ENCODE measurements at regions not wholly inside any gene's neighbourhood (a gene's known extent, or its start where the extent isn't known, plus 50 kb on each side); places are given as distances from the start of the nearest gene placed in this dataset.

DNA sequence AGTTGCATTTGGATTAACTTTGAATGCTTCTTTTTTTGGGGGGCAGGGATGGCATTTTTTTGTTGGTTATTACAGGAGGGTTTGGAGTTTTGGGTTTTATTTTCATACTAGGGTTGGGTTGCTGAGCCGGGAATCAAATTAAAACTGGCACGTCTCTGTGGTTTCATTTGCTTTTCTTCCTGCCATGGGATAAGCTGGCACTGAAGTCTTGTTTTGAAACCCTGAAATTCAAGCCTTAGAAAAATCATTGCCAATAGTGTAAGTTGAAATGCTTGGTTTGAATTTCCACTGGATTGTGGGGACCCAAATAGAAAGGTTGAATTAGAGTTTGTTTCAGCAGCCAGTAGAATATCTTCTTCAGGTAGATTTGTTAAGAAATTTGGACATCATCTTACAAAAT is 193.1 kb upstream of the DCBLD2 start:
- Mint-ChIP-seq H3K9me3 (ENCODE audit: unreplicated experiment) (no peaks in the 10 kb centered on the region), H3K4me1 (ENCODE audit: insufficient read depth, unreplicated experiment) (no peaks in the 10 kb centered on the region), H3K36me3 (ENCODE audit: insufficient read depth, unreplicated experiment) (no peaks in the 10 kb centered on the region), H3K27me3 (ENCODE audit: insufficient read depth, unreplicated experiment) (no peaks in the 10 kb centered on the region), H3K27ac (ENCODE audit: low read depth, unreplicated experiment) (no peak overlapping the region), H3K4me3 (ENCODE audit: unreplicated experiment) (no peak overlapping the region)
- no peak for DNase-seq (ENCODE audit: unreplicated experiment)
- ChIA-PET CTCF (interaction anchor here (1.6 kb wide), 1 partner anchor 20 kb away, joined by 4 read pairs; no protein-coding TSS in a partner anchor), POLR2A (no interaction called here)
- TF ChIP-seq, protein P1, sequence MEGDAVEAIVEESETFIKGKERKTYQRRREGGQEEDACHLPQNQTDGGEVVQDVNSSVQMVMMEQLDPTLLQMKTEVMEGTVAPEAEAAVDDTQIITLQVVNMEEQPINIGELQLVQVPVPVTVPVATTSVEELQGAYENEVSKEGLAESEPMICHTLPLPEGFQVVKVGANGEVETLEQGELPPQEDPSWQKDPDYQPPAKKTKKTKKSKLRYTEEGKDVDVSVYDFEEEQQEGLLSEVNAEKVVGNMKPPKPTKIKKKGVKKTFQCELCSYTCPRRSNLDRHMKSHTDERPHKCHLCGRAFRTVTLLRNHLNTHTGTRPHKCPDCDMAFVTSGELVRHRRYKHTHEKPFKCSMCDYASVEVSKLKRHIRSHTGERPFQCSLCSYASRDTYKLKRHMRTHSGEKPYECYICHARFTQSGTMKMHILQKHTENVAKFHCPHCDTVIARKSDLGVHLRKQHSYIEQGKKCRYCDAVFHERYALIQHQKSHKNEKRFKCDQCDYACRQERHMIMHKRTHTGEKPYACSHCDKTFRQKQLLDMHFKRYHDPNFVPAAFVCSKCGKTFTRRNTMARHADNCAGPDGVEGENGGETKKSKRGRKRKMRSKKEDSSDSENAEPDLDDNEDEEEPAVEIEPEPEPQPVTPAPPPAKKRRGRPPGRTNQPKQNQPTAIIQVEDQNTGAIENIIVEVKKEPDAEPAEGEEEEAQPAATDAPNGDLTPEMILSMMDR (IDR thresholded peaks at IDR 0.05; ENCODE audit: unreplicated experiment), result no peak
- intact Hi-C loops (cut with micrococcal nuclease), result no loop called here
- no TSS peak for BruUV-seq (replicated peaks)

DNA sequence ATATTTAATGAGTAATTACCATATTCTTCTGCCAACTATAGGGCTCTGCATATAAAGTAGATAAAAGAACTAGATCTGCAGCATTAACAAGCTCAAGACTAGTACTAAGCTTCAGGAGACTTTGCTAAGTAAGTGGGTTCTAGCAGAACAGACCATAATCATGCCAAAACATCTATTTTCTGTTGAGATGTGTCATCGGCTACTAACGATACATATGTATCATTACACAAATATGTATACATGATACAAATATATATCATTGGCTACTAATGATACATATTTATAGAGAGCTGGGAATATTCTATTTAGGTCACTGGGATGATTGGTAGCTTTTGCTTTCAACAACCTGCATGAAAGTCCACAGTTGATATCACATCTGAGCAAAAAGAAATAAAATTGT is 185.8 kb upstream of the DCBLD2 start:
- BruUV-seq (replicated peaks), result no TSS peak
- TF ChIP-seq, protein P1 (IDR thresholded peaks at IDR 0.05; ENCODE audit: unreplicated experiment), result no peak
- intact Hi-C loops (cut with micrococcal nuclease), result no loop called here
- no peak overlapping the region for H3K4me3 Mint-ChIP-seq (ENCODE audit: unreplicated experiment)
- no peaks in the 10 kb centered on the region for H3K36me3 Mint-ChIP-seq (ENCODE audit: insufficient read depth, unreplicated experiment)
- POLR2A ChIA-PET, result no interaction called here
- peaks cover 11% of the 10 kb centered on the region for H3K4me1 Mint-ChIP-seq (ENCODE audit: insufficient read depth, unreplicated experiment)
- no peaks in the 10 kb centered on the region for H3K9me3 Mint-ChIP-seq (ENCODE audit: unreplicated experiment)
- H3K27ac Mint-ChIP-seq (ENCODE audit: low read depth, unreplicated experiment), result no peak overlapping the region
- CTCF ChIA-PET, result interaction anchor here (2.2 kb wide), 1 partner anchor 85 kb away, joined by 8 read pairs; no protein-coding TSS in a partner anchor
- H3K27me3 Mint-ChIP-seq (ENCODE audit: insufficient read depth, unreplicated experiment), result no peaks in the 10 kb centered on the region
- no peak for DNase-seq (ENCODE audit: unreplicated experiment)

DNA sequence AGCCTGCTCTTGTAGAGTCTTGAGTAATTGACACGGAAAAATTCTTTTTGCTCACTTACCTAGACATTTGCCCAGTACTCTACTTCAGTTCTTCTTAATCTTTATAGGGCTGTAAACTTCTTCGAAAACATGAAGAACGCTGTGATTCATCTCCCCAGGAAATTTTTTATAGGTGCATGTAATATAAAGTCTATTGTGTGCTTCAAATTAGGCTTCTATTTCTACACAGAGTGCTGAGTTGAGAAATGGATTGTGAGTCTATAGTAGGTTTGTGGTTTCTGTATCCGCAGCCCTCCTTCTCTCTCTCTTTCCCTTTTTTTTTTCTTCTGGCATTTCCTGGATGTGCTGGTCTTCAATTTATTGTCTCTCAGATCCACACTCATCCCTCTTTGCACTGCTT is 183.3 kb upstream of the DCBLD2 start:
- POLR2A ChIA-PET, result interaction anchor here (0.8 kb wide), 2 partner anchors 13 to 23 kb away, joined by 3 to 4 read pairs; no protein-coding TSS in a partner anchor
- TF ChIP-seq, protein P1 (IDR thresholded peaks at IDR 0.05; ENCODE audit: unreplicated experiment), result no peak
- no peak overlapping the region for H3K27ac Mint-ChIP-seq (ENCODE audit: low read depth, unreplicated experiment)
- no peaks in the 10 kb centered on the region for H3K36me3 Mint-ChIP-seq (ENCODE audit: insufficient read depth, unreplicated experiment)
- H3K27me3 Mint-ChIP-seq (ENCODE audit: insufficient read depth, unreplicated experiment), result no peaks in the 10 kb centered on the region
- intact Hi-C loops (cut with micrococcal nuclease), result no loop called here
- no peak overlapping the region for H3K4me3 Mint-ChIP-seq (ENCODE audit: unreplicated experiment)
- H3K9me3 Mint-ChIP-seq (ENCODE audit: unreplicated experiment), result no peaks in the 10 kb centered on the region
- H3K4me1 Mint-ChIP-seq (ENCODE audit: insufficient read depth, unreplicated experiment), result peaks cover 11% of the 10 kb centered on the region
- BruUV-seq (replicated peaks), result no TSS peak
- DNase-seq (ENCODE audit: unreplicated experiment), result peak; percentile 41
- CTCF ChIA-PET, result interaction anchor here (1.2 kb wide), 1 partner anchor 28 kb away, joined by 3 read pairs; no protein-coding TSS in a partner anchor

DNA sequence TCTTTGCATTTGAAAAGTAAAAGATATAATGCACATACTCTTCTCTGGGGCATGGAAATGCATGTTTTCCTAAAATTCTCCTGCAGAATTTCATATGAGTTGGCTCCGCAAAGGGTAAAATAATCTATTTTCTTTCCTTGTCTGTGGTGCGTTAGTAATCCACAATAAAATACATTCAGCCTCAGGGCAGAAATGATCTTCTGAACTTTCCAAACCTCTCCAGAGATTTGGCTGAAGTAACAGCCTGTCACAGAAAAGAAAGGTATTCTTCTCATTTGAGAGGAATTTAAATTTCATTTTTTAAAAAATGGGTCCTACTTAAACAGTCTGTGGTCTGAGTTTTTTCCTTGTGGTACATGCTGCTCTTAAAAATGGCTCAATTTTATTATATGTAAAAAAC is 182.7 kb upstream of the DCBLD2 start:
- peak; percentile 11 for DNase-seq (ENCODE audit: unreplicated experiment)
- no peak overlapping the region for H3K4me3 Mint-ChIP-seq (ENCODE audit: unreplicated experiment)
- H3K27ac Mint-ChIP-seq (ENCODE audit: low read depth, unreplicated experiment), result no peak overlapping the region
- ChIA-PET CTCF (interaction anchor here (1.2 kb wide), 1 partner anchor 664 kb away, joined by 3 read pairs; no protein-coding TSS in a partner anchor), POLR2A (interaction anchor here (0.6 kb wide), 1 partner anchor 351 kb away, joined by 3 read pairs; no protein-coding TSS in a partner anchor)
- no peaks in the 10 kb centered on the region for H3K36me3 Mint-ChIP-seq (ENCODE audit: insufficient read depth, unreplicated experiment)
- no peaks in the 10 kb centered on the region for H3K9me3 Mint-ChIP-seq (ENCODE audit: unreplicated experiment)
- BruUV-seq (replicated peaks), result no TSS peak
- intact Hi-C loops (cut with micrococcal nuclease), result no loop called here
- peaks cover 11% of the 10 kb centered on the region for H3K4me1 Mint-ChIP-seq (ENCODE audit: insufficient read depth, unreplicated experiment)
- no peaks in the 10 kb centered on the region for H3K27me3 Mint-ChIP-seq (ENCODE audit: insufficient read depth, unreplicated experiment)
- TF ChIP-seq, protein P1 (IDR thresholded peaks at IDR 0.05; ENCODE audit: unreplicated experiment), result no peak

Measured in MCF 10A (cell line).